H1 (cell line): ENCODE measurements at regions not wholly inside any gene's neighbourhood (a gene's known extent, or its start where the extent isn't known, plus 50 kb on each side); places are given as distances from the start of the nearest gene placed in this dataset.

Experiments
- CTCF ChIA-PET: fragments of 300-600 bp; sonication (Branson Sonifier 250); formaldehyde crosslinking; loops from one replicate; lab custom pipeline; 2021; ENCODE audit not compliant: partially characterized antibody; lab: Charles Lee
- POLR2A ChIA-PET: fragments of 300-600 bp; sonication (Branson Sonifier 250); formaldehyde crosslinking; loops from one replicate; lab custom pipeline; 2021; ENCODE audit warnings: inconsistent platforms; ENCODE audit not compliant: partially characterized antibody; lab: Charles Lee
- DNase-seq, 2 experiments: peaks; one replicate each; pipeline versions ENCODE4 v3.0.0 to v3.0.0-alpha.2; 2010 to 2022; ENCODE audit warnings: low spot score in 2 of 2, low read depth in 1 of 2, mixed read lengths in 1 of 2
- FAIRE-seq: peaks from 2 replicates; lab custom pipeline; 2011; peaks lifted over from hg19 to GRCh38; lab: Jason Lieb, UNC
- H2AFZ ChIP-seq: 2 replicates; pipeline ENCODE4 v1.8.1; 2012; ENCODE audit warnings: low read length, inconsistent platforms
- H2AK5ac ChIP-seq: 2 replicates; pipeline ENCODE4 v1.6.1; 2013; ENCODE audit warnings: low read depth, low read length
- H2BK120ac ChIP-seq: replicated peaks from 2 replicates; pipeline ENCODE3; 2013; ENCODE audit warnings: low read depth, low read length, inconsistent platforms
- H2BK12ac ChIP-seq: 2 replicates; pipeline ENCODE4 v1.6.1; 2013; ENCODE audit warnings: low read depth, low read length
- H2BK15ac ChIP-seq: 2 replicates; pipeline ENCODE4 v1.6.1; 2013; ENCODE audit warnings: low read length
- H2BK20ac ChIP-seq: 2 replicates; pipeline ENCODE4 v1.6.1; 2013; ENCODE audit warnings: low read length
- H2BK5ac ChIP-seq: 2 replicates; pipeline ENCODE4 v1.6.1; 2013; ENCODE audit warnings: low read depth, low read length
- H3K14ac ChIP-seq: 2 replicates; pipeline ENCODE4 v1.6.1; 2013; ENCODE audit warnings: inconsistent platforms; ENCODE audit not compliant: insufficient read length
- H3K18ac ChIP-seq: 2 replicates; pipeline ENCODE4 v1.6.1; 2013; ENCODE audit warnings: low read length; ENCODE audit errors: extremely low read depth
- H3K23ac ChIP-seq: 2 replicates; pipeline ENCODE4 v1.6.1; 2013; ENCODE audit warnings: inconsistent platforms; ENCODE audit not compliant: insufficient read length
- H3K23me2 ChIP-seq: 2 replicates; pipeline ENCODE4 v1.6.1; 2013; ENCODE audit warnings: low read depth, low read length
- H3K27ac ChIP-seq: 2 replicates; pipeline ENCODE4 v1.6.1; 2011; ENCODE audit warnings: low read depth, low read length, inconsistent platforms
- H3K27me3 ChIP-seq, 4 experiments: replicated peaks in 1 of 4; 1 replicate in 1 of 4; 2 replicates in 3 of 4; pipeline versions ENCODE4 v1.6.1 to v1.8.1; 2011 to 2013; ENCODE audit warnings: low read length in 3 of 4, mild to moderate bottlenecking in 3 of 4, inconsistent platforms in 2 of 4, mixed read lengths in 2 of 4, moderate library complexity in 1 of 4; ENCODE audit not compliant: control insufficient read depth in 3 of 4, insufficient read depth in 3 of 4; ENCODE audit errors: extremely low read depth in 1 of 4
- H3K36me3 ChIP-seq, 4 experiments: 2 replicates each; pipeline versions ENCODE4 v1.6.1 to v1.8.1; 2011 to 2013; ENCODE audit warnings: mild to moderate bottlenecking in 4 of 4, low read length in 3 of 4, moderate library complexity in 2 of 4, control low read depth in 1 of 4, inconsistent platforms in 1 of 4; ENCODE audit not compliant: insufficient read depth in 4 of 4, control insufficient read depth in 2 of 4
- H3K4ac ChIP-seq: replicated peaks from 2 replicates; pipeline ENCODE3; 2013; ENCODE audit warnings: low read length, low read depth, mixed read lengths, inconsistent platforms; ENCODE audit not compliant: insufficient read length
- H3K4me1 ChIP-seq, 4 experiments: replicated peaks in 1 of 4; 1 replicate in 1 of 4; 2 replicates in 3 of 4; pipeline versions ENCODE4 v1.6.1 to v1.8.1; 2011 to 2013; ENCODE audit warnings: low read length in 3 of 4, inconsistent platforms in 2 of 4, mixed read lengths in 1 of 4; ENCODE audit not compliant: insufficient read depth in 4 of 4, control insufficient read depth in 3 of 4
- H3K4me2 ChIP-seq, 2 experiments: 2 replicates each; pipeline versions ENCODE4 v1.6.1 to v1.8.1; 2011 to 2013; ENCODE audit warnings: low read depth in 2 of 2, low read length in 2 of 2, control low read depth in 1 of 2, inconsistent platforms in 1 of 2, mild to moderate bottlenecking in 1 of 2; ENCODE audit not compliant: insufficient read depth in 1 of 2
- H3K4me3 ChIP-seq, 4 experiments: fragments of 200-600, 300-600 bp in 1 of 4; sonication (generic), shearing (Covaris generic), sonication (Bioruptor Twin) in 1 of 4; 2 replicates each; pipeline versions ENCODE4 v1.5.1 to v1.8.1; 2011 to 2016; ENCODE audit warnings: low read length in 4 of 4, low read depth in 3 of 4, control low read depth in 2 of 4, inconsistent platforms in 2 of 4, mild to moderate bottlenecking in 2 of 4, mixed read lengths in 1 of 4, moderate library complexity in 1 of 4; ENCODE audit not compliant: insufficient read depth in 2 of 4; ENCODE audit errors: extremely low read depth in 1 of 4
- H3K56ac ChIP-seq: replicated peaks from 2 replicates; pipeline ENCODE3; 2013; ENCODE audit warnings: low read depth, mild to moderate bottlenecking, mixed read lengths, low read length, inconsistent platforms; ENCODE audit not compliant: insufficient read length
- H3K79me1 ChIP-seq: 2 replicates; pipeline ENCODE4 v1.6.1; 2013; ENCODE audit warnings: low read depth, low read length, control low read depth
- H3K79me2 ChIP-seq, 2 experiments: 2 replicates each; pipeline versions ENCODE4 v1.6.1 to v1.8.1; 2012 to 2013; ENCODE audit warnings: low read length in 2 of 2, mild to moderate bottlenecking in 2 of 2, inconsistent platforms in 1 of 2; ENCODE audit not compliant: insufficient read depth in 2 of 2, control insufficient read depth in 1 of 2
- H3K9ac ChIP-seq, 4 experiments: replicated peaks in 1 of 4; 1 replicate in 1 of 4; 2 replicates in 3 of 4; pipeline versions ENCODE4 v1.6.1 to v1.8.1; 2011 to 2013; ENCODE audit warnings: low read depth in 3 of 4, low read length in 3 of 4, control low read depth in 2 of 4, mild to moderate bottlenecking in 2 of 4, moderate library complexity in 2 of 4, inconsistent platforms in 1 of 4; ENCODE audit errors: extremely low read depth in 1 of 4
- H3K9me3 ChIP-seq, 2 experiments: 2 replicates each; pipeline versions ENCODE4 v1.6.1 to v1.8.1; 2012 to 2013; ENCODE audit warnings: mild to moderate bottlenecking in 2 of 2, moderate library complexity in 2 of 2, control low read depth in 1 of 2, inconsistent platforms in 1 of 2, low read depth in 1 of 2, low read length in 1 of 2, mixed read lengths in 1 of 2; ENCODE audit not compliant: insufficient read depth in 2 of 2
- H4K20me1 ChIP-seq, 2 experiments: replicated peaks in 1 of 2; 2 replicates each; pipeline versions ENCODE3 to v1.8.1; 2011 to 2013; ENCODE audit warnings: inconsistent platforms in 2 of 2, low read length in 2 of 2, mild to moderate bottlenecking in 1 of 2; ENCODE audit not compliant: insufficient read depth in 2 of 2, control insufficient read depth in 1 of 2
- H4K5ac ChIP-seq: 2 replicates; pipeline ENCODE4 v1.6.1; 2013; ENCODE audit warnings: low read length, low read depth, mixed read lengths, inconsistent platforms; ENCODE audit not compliant: insufficient read length
- H4K8ac ChIP-seq: 2 replicates; pipeline ENCODE4 v1.8.0; 2013; ENCODE audit warnings: mild to moderate bottlenecking, moderate library complexity, low read length, inconsistent platforms; ENCODE audit not compliant: insufficient read depth; ENCODE audit errors: extremely low read depth
- H4K91ac ChIP-seq: replicated peaks from 2 replicates; pipeline ENCODE3; 2013; ENCODE audit warnings: low read length, mixed read lengths, inconsistent platforms; ENCODE audit not compliant: insufficient read length
- BCL11A ChIP-seq, 2 experiments: IDR thresholded peaks; one replicate each; pipeline ENCODE4 v1.6.1; 2011; ENCODE audit warnings: low read depth in 2 of 2, low read length in 2 of 2, mild to moderate bottlenecking in 2 of 2
- SIRT6 ChIP-seq: IDR thresholded peaks from one replicate; pipeline ENCODE4 v1.7.1; 2012; ENCODE audit warnings: low read length, inconsistent platforms
- SIX5 ChIP-seq: IDR thresholded peaks from 2 replicates; pipeline ENCODE4 v1.6.1; 2011; ENCODE audit warnings: mild to moderate bottlenecking, low read depth, low read length
- SP2 ChIP-seq: IDR thresholded peaks from 2 replicates; pipeline ENCODE4 v1.6.1; 2012; ENCODE audit warnings: mild to moderate bottlenecking, low read length, inconsistent platforms
- WGBS, 2 experiments: shearing (Covaris generic) in 1 of 2; methylation state at CpG; one replicate each; pipeline versions ENCODE4 v1.1.6 to v1.1.7; 2013 to 2015; ENCODE audit warnings: low lambda C conversion rate in 2 of 2, mixed read lengths in 2 of 2, inconsistent platforms in 1 of 2, low coverage in 1 of 2, missing lambda C conversion rate in 1 of 2; ENCODE audit not compliant: insufficient replicate concordance in 2 of 2, insufficient coverage in 1 of 2, insufficient read length in 1 of 2; ENCODE audit errors: extremely low coverage in 1 of 2, missing lambda C conversion rate in 1 of 2; 5-methylcytosine and 5-hydroxymethylcytosine counted together
- TF ChIP-seq, protein P1 (sequence below): IDR thresholded peaks from 2 replicates; pipeline ENCODE4 v1.6.1; 2012; ENCODE audit warnings: low read length, inconsistent platforms

DNA sequence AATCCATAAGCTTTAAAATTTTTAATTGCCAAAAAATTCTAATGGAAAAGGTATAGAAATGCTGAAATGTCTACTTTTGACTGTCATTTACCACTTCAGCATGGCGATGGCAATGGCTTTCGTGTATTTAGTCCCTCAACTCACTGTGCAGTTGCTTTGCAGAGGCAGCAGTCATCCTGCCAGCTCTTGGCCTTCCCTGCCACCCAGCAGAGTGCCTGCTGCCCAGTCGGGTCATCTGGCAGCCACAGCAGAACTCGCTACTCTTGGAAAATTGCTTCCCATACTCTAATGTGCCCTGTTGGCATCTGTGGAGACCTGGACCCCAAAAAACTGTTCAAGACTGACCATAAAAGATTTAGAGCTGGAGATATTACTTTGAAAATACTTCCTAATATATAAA lies 383.2 kb downstream of the UQCRFS1 start:
- H3K4me1 ChIP-seq, result peaks cover 0 to 11% (median 5%) of the 10 kb centered on the region in 4 experiments; a peak in 5 of 7 replicates
- H2BK15ac ChIP-seq, result no peak overlapping the region
- no peaks in the 10 kb centered on the region for H3K36me3 ChIP-seq
- no peak for FAIRE-seq
- H2BK12ac ChIP-seq, result no peak overlapping the region; the same call in 1 of the 2 replicates
- no peak overlapping the region for H4K5ac ChIP-seq
- no peaks in the 10 kb centered on the region for H3K23me2 ChIP-seq
- H4K20me1 ChIP-seq, result no peaks in the 10 kb centered on the region
- H3K14ac ChIP-seq, result no peak overlapping the region
- no peak overlapping the region for H3K56ac ChIP-seq
- no peak overlapping the region for H4K8ac ChIP-seq
- DNase-seq, result no peak
- TF ChIP-seq SIRT6, result no peak
- no peak for TF ChIP-seq SIX5
- TF ChIP-seq BCL11A (IDR thresholded peaks at IDR 0.05; ENCODE audit: low read depth in 2 of 2, low read length in 2 of 2), result no peak
- TF ChIP-seq, protein P1, sequence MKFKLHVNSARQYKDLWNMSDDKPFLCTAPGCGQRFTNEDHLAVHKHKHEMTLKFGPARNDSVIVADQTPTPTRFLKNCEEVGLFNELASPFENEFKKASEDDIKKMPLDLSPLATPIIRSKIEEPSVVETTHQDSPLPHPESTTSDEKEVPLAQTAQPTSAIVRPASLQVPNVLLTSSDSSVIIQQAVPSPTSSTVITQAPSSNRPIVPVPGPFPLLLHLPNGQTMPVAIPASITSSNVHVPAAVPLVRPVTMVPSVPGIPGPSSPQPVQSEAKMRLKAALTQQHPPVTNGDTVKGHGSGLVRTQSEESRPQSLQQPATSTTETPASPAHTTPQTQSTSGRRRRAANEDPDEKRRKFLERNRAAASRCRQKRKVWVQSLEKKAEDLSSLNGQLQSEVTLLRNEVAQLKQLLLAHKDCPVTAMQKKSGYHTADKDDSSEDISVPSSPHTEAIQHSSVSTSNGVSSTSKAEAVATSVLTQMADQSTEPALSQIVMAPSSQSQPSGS, result no peak
- no peak for TF ChIP-seq SP2
- TF ChIP-seq, all 59 proteins: peak for 0
- Histone ChIP-seq H3K9me3 (no peaks in the 10 kb centered on the region), H2AFZ (no peak overlapping the region), H3K79me2 (no peaks in the 10 kb centered on the region), H3K9ac (no peak overlapping the region), H3K27me3 (no peaks in the 10 kb centered on the region), H2BK120ac (no peak overlapping the region), H3K27ac (no peak overlapping the region), H3K79me1 (no peaks in the 10 kb centered on the region), H3K4ac (no peak overlapping the region), H2BK20ac (no peak overlapping the region; the same call in 1 of the 2 replicates), H2BK5ac (no peak overlapping the region), H3K4me3 (no peak overlapping the region), H4K91ac (no peak overlapping the region), H3K18ac (no peak overlapping the region), H3K23ac (no peak overlapping the region), H3K4me2 (no peak overlapping the region), H2AK5ac (no peak overlapping the region)
- 91% methylated on average over 4 of the region's 4 CpGs; no CpG with 5 or more reads in 1 of the 2 experiments for WGBS, 2 experiments
- ChIA-PET CTCF (interaction anchor here (0.7 to 2.2 kb wide), 4 partner anchors 11 to 95 kb away, joined by 3 to 7 read pairs (median 4); no protein-coding TSS in a partner anchor), POLR2A (no interaction called here)
